Common myeloid progenitor, CD34-positive (primary cell): ENCODE measurements at regions not wholly inside any gene's neighbourhood (a gene's known extent, or its start where the extent isn't known, plus 50 kb on each side); places are given as distances from the start of the nearest gene placed in this dataset.
A peak's percentile ranks its signal among the peaks of the same experiment; 100 is the strongest.

Source experiments
- CTCF ChIA-PET: fragments of 350-600 bp; sonication (Branson Sonifier 250); formaldehyde crosslinking; loops from one replicate; lab custom pipeline; 2021; ENCODE audit warnings: antibody characterized with exemption; lab: Charles Lee
- POLR2A ChIA-PET: fragments of 350-600 bp; sonication (Branson Sonifier 250); formaldehyde crosslinking; loops from one replicate; lab custom pipeline; 2021; ENCODE audit warnings: antibody characterized with exemption; lab: Charles Lee
- DNase-seq, 3 donors: peaks; one replicate each; pipeline versions ENCODE4 v3.0.0 to v3.0.0-alpha.2; 2013
- H3K27ac ChIP-seq, 2 experiments: 1 replicate in 1 of 2; 2 replicates in 1 of 2; pipeline ENCODE4 v1.7.0; 2013; ENCODE audit warnings: inconsistent platforms in 2 of 2, low read length in 2 of 2, mild to moderate bottlenecking in 2 of 2, low read depth in 1 of 2, moderate library complexity in 1 of 2; ENCODE audit not compliant: severe bottlenecking in 2 of 2, insufficient read depth in 1 of 2, poor library complexity in 1 of 2
- H3K27me3 ChIP-seq, 5 experiments: replicated peaks in 2 of 5; 1 replicate in 3 of 5; 2 replicates in 2 of 5; pipeline versions ENCODE4 v1.6.1 to v1.7.0; 2013; ENCODE audit warnings: low read length in 4 of 5, mild to moderate bottlenecking in 2 of 5, moderate library complexity in 2 of 5, inconsistent platforms in 1 of 5; ENCODE audit not compliant: insufficient read depth in 5 of 5, control insufficient read depth in 4 of 5
- H3K36me3 ChIP-seq, 4 experiments: 1 replicate in 2 of 4; 2 replicates in 2 of 4; pipeline versions ENCODE4 v1.6.1 to v1.7.0; 2013; ENCODE audit warnings: low read length in 3 of 4, control low read depth in 1 of 4, mild to moderate bottlenecking in 1 of 4; ENCODE audit not compliant: control insufficient read depth in 4 of 4, insufficient read depth in 4 of 4
- H3K4me1 ChIP-seq, 4 experiments: 1 replicate in 3 of 4; 2 replicates in 1 of 4; pipeline versions ENCODE4 v1.6.1 to v1.7.1; 2013; ENCODE audit warnings: low read length in 3 of 4, mild to moderate bottlenecking in 3 of 4, control low read depth in 1 of 4, inconsistent platforms in 1 of 4, moderate library complexity in 1 of 4; ENCODE audit not compliant: control insufficient read depth in 4 of 4, insufficient read depth in 4 of 4; ENCODE audit errors: control extremely low read depth in 1 of 4
- H3K4me3 ChIP-seq, 7 experiments: 1 replicate in 4 of 7; 2 replicates in 3 of 7; pipeline versions ENCODE4 v1.5.1 to v1.7.0; 2013; ENCODE audit warnings: mild to moderate bottlenecking in 7 of 7, low read length in 6 of 7, moderate library complexity in 6 of 7, inconsistent platforms in 2 of 7, low read depth in 2 of 7, control low read depth in 1 of 7; ENCODE audit not compliant: insufficient read depth in 4 of 7, control insufficient read depth in 1 of 7; ENCODE audit errors: extremely low read depth in 1 of 7
- H3K9me3 ChIP-seq, 5 experiments: 1 replicate in 4 of 5; 2 replicates in 1 of 5; pipeline versions ENCODE4 v1.6.1 to v1.7.1; 2013; ENCODE audit warnings: low read length in 4 of 5, mild to moderate bottlenecking in 2 of 5, inconsistent platforms in 1 of 5, low read depth in 1 of 5, moderate library complexity in 1 of 5; ENCODE audit not compliant: control insufficient read depth in 4 of 5, insufficient read depth in 2 of 5; ENCODE audit errors: control extremely low read depth in 1 of 5
- WGBS: methylation state at CpG from one replicate; pipeline ENCODE4 v1.1.5; 2013; ENCODE audit not compliant: insufficient coverage; 5-methylcytosine and 5-hydroxymethylcytosine counted together

DNA sequence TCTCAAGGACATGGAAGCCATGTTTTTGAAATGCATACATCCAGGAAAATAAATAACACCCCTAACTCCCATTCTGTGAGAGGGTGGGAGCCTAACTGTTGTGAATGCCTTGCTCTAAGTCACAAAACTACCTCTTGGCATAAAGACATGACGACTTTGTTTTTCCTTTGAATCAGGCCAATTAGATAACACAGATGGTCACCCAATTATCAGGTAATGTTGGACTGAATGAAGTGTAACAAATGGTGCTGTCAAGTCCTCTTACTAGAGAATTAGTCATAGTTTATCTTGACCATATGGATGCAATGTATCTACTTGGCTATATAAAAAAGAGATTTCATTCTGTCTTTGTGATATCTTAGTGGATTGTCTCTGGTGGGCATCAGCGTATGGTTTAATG is 553.6 kb upstream of the ATXN8OS start:
- H3K36me3 ChIP-seq, result no peaks in the 10 kb centered on the region
- no peak for DNase-seq
- H3K27me3 ChIP-seq, result no peaks in the 10 kb centered on the region
- H3K9me3 ChIP-seq, result no peaks in the 10 kb centered on the region
- H3K4me1 ChIP-seq, result no peaks in the 10 kb centered on the region
- H3K4me3 ChIP-seq, result no peak overlapping the region
- no peak overlapping the region for H3K27ac ChIP-seq
- CTCF ChIA-PET, result no interaction called here
- WGBS, result no CpG with 5 or more reads among the region's 2 CpGs
- POLR2A ChIA-PET, result no interaction called here

- ChIA-PET CTCF (interaction anchor here (0.6 kb wide), 1 partner anchor 317 kb away, joined by 4 read pairs; no protein-coding TSS in a partner anchor), POLR2A (interaction anchor here (0.6 kb wide), 1 partner anchor 562 kb away, joined by 3 read pairs; no protein-coding TSS in a partner anchor)
- WGBS, result no CpG with 5 or more reads among the region's 2 CpGs
- Histone ChIP-seq H3K36me3 (no peaks in the 10 kb centered on the region), H3K4me3 (no peak overlapping the region), H3K27ac (no peak overlapping the region), H3K4me1 (no peaks in the 10 kb centered on the region), H3K27me3 (no peaks in the 10 kb centered on the region), H3K9me3 (no peaks in the 10 kb centered on the region)
- no peak for DNase-seq
Measured at GRCh38 chr13:69551193-69551592, 556.4 kb upstream of the ATXN8OS start.

- CTCF ChIA-PET, result no interaction called here
- H3K27me3 ChIP-seq, result no peaks in the 10 kb centered on the region
- no peaks in the 10 kb centered on the region for H3K4me1 ChIP-seq
- no peak overlapping the region for H3K27ac ChIP-seq
- POLR2A ChIA-PET, result no interaction called here
- no peak for DNase-seq
- no peaks in the 10 kb centered on the region for H3K9me3 ChIP-seq
- no CpG with 5 or more reads among the region's 2 CpGs for WGBS
- no peak overlapping the region for H3K4me3 ChIP-seq
- H3K36me3 ChIP-seq, result no peaks in the 10 kb centered on the region
Measured at GRCh38 chr13:69547780-69548179, 559.8 kb upstream of the ATXN8OS start.

DNA sequence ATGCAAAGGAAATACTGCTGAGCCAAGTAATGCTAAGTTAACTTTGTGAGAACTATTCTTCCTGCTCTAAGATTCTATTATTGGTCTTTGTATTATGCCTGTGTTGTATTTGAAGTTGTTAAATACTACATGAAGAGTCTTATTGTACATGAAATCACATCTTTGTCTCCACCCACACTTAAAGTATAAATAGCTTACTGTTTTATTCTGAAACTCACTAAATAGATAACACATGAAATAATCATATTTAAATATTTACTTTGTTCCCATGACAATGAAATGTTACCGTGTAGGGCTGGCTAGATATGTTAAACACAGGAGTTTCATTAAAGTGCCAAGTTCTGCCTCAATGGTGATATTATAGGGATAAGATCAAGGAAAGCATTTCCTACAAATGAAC is 562.1 kb upstream of the ATXN8OS start:
- Histone ChIP-seq H3K4me1 (no peaks in the 10 kb centered on the region), H3K36me3 (no peaks in the 10 kb centered on the region), H3K27me3 (no peaks in the 10 kb centered on the region), H3K9me3 (no peaks in the 10 kb centered on the region), H3K27ac (no peak overlapping the region), H3K4me3 (no peak overlapping the region)
- CTCF ChIA-PET, result no interaction called here
- POLR2A ChIA-PET, result no interaction called here
- DNase-seq, result no peak
- WGBS, result no CpG with 5 or more reads among the region's 1 CpG

- Histone ChIP-seq H3K27me3 (no peaks in the 10 kb centered on the region), H3K27ac (no peak overlapping the region), H3K36me3 (no peaks in the 10 kb centered on the region), H3K4me3 (no peak overlapping the region), H3K4me1 (no peaks in the 10 kb centered on the region), H3K9me3 (no peaks in the 10 kb centered on the region)
- no CpG with 5 or more reads among the region's 2 CpGs for whole genome bisulfite sequencing
- ChIA-PET POLR2A (no interaction called here), CTCF (interaction anchor here (1.0 to 1.1 kb wide), 2 partner anchors 9 to 11 kb away, joined by 3 read pairs; no protein-coding TSS in a partner anchor)
- DNase-seq, result peak in 2 of 3 donors; percentile 26 to 38
Measured at GRCh38 chr13:69524459-69525150, 583.0 kb upstream of the ATXN8OS start.

DNA sequence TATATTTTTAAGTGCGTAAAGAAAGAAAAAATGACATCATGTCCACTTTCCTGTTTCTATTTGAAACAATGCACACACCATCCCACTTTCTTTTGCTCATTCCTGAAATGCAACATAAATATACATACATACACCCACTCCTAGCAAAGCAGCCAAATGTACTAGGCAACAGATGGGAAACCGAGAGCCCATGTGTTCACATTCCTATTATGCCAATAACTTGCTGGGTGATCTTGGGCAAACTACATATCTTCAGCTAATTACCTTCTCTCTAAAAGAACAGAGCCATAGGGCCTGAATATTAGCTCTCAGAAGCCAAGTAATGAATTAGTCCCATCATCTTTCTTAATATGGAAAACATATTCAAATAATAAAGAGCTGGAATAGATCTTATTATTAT is 610.6 kb upstream of the ATXN8OS start:
- CTCF ChIA-PET, result no interaction called here

DNA sequence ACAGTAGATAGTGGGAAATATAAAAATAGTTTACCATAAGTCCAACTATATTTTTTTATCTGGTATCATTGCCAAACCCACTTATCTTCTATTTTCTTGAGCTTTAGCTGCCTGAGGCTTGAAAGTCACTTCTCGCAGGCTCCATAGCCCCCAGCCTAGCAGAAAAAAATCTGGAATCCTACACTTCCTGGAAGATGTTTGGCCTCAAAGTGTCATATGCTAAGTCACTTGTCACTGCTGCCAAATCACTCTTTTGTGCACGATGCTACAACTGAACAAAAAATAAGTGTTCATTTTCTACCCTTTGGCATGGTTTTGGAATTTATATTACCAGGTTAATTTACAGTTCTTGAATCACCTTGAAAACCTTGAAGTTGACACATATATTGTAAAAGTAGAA is 612.5 kb upstream of the ATXN8OS start:
- ChIA-PET POLR2A (no interaction called here), CTCF (no interaction called here)
- no peak overlapping the region for H3K27ac ChIP-seq
- no peak for DNase-seq
- H3K36me3 ChIP-seq, result no peaks in the 10 kb centered on the region
- no peaks in the 10 kb centered on the region for H3K4me1 ChIP-seq
- no peak overlapping the region for H3K4me3 ChIP-seq
- no peaks in the 10 kb centered on the region for H3K27me3 ChIP-seq
- WGBS, result 100% methylated on average over 1 of the region's 2 CpGs
- H3K9me3 ChIP-seq, result peaks cover 0 to 6% (median 0%) of the 10 kb centered on the region in 5 experiments

More for the DNA sequence above, 610.6 kb upstream of the ATXN8OS start:
- Histone ChIP-seq H3K27ac (no peak overlapping the region), H3K36me3 (no peaks in the 10 kb centered on the region), H3K4me1 (no peaks in the 10 kb centered on the region), H3K9me3 (peaks cover 0 to 3% (median 1%) of the 10 kb centered on the region in 5 experiments), H3K27me3 (no peaks in the 10 kb centered on the region), H3K4me3 (no peak overlapping the region)
- DNase-seq, result no peak
- 94% methylated on average over 2 of the region's 2 CpGs for WGBS
- POLR2A ChIA-PET, result no interaction called here
